MM.1S (cell line): ENCODE measurements at regions not wholly inside any gene's neighbourhood (a gene's known extent, or its start where the extent isn't known, plus 50 kb on each side); places are given as distances from the start of the nearest gene placed in this dataset.

Source experiments
- DNase-seq: peaks from one replicate; pipeline ENCODE4 v3.0.0-alpha.2; 2015
- H2AFZ ChIP-seq: fragments of 300-600 bp; sonication (generic); 2 replicates; pipeline ENCODE4 v1.6.0; 2016; ENCODE audit warnings: antibody characterized with exemption, low read length
- H3F3A ChIP-seq: fragments of 300-600 bp; sonication (generic); 2 replicates; pipeline ENCODE4 v1.6.1; 2016; ENCODE audit warnings: mild to moderate bottlenecking, antibody characterized with exemption, low read length, moderate library complexity, mixed read lengths; ENCODE audit not compliant: insufficient read depth
- H3K27ac ChIP-seq: fragments of 300-600 bp; sonication (generic); 2 replicates; pipeline ENCODE4 v1.5.1; 2016; ENCODE audit warnings: mild to moderate bottlenecking, low read length
- H3K27me3 ChIP-seq: fragments of 300-600 bp; sonication (generic); replicated peaks from 2 replicates; pipeline ENCODE4 v1.6.0; 2016; ENCODE audit warnings: low read length; ENCODE audit not compliant: insufficient read depth
- H3K36me3 ChIP-seq: fragments of 300-600 bp; sonication (generic); replicated peaks from 2 replicates; pipeline ENCODE4 v1.6.1; 2016; ENCODE audit warnings: mild to moderate bottlenecking, low read length, mixed read lengths; ENCODE audit not compliant: insufficient read depth
- H3K4me1 ChIP-seq: fragments of 300-600 bp; sonication (generic); 2 replicates; pipeline ENCODE4 v1.6.1; 2016; ENCODE audit warnings: low read length, mixed read lengths
- H3K4me2 ChIP-seq: fragments of 300-600 bp; sonication (generic); 2 replicates; pipeline ENCODE4 v1.6.0; 2016; ENCODE audit warnings: low read depth, low read length
- H3K4me3 ChIP-seq: fragments of 300-600 bp; sonication (generic); 2 replicates; pipeline ENCODE4 v1.5.1; 2016; ENCODE audit warnings: low read length, mixed read lengths
- H3K79me2 ChIP-seq: fragments of 300-600 bp; sonication (generic); 2 replicates; pipeline ENCODE4 v1.6.1; 2016; ENCODE audit warnings: mixed run types, low read length, mixed read lengths
- H3K9ac ChIP-seq: fragments of 300-600 bp; sonication (generic); 2 replicates; pipeline ENCODE4 v1.6.1; 2016; ENCODE audit warnings: low read length, mixed read lengths
- H3K9me2 ChIP-seq: fragments of 300-600 bp; sonication (generic); replicated peaks from 2 replicates; pipeline ENCODE4 v1.6.1; 2016; ENCODE audit warnings: mild to moderate bottlenecking, low read length, mixed read lengths; ENCODE audit not compliant: insufficient read depth
- H3K9me3 ChIP-seq: fragments of 300-600 bp; sonication (generic); replicated peaks from 2 replicates; pipeline ENCODE4 v1.6.1; 2016; ENCODE audit warnings: mild to moderate bottlenecking, low read length, mixed read lengths; ENCODE audit not compliant: insufficient read depth
- H4K20me1 ChIP-seq: fragments of 300-600 bp; sonication (generic); 2 replicates; pipeline ENCODE4 v1.6.1; 2016; ENCODE audit warnings: mild to moderate bottlenecking, low read length, moderate library complexity, mixed read lengths; ENCODE audit not compliant: insufficient read depth
- CTCF ChIP-seq: fragments of 300-600 bp; sonication (generic); IDR thresholded peaks from 2 replicates; pipeline ENCODE4 v1.5.1; 2016; ENCODE audit warnings: antibody characterized with exemption, low read length, mixed read lengths
- EZH2 ChIP-seq: fragments of 300-600 bp; sonication (generic); optimal IDR thresholded peaks from 2 replicates; pipeline ENCODE3; 2017; ENCODE audit warnings: low read depth, mild to moderate bottlenecking, antibody characterized with exemption, low read length, mixed read lengths
- EZH2phosphoT487 ChIP-seq: fragments of 300-600 bp; sonication (generic); IDR thresholded peaks from 2 replicates; pipeline ENCODE4 v1.6.1; 2018; ENCODE audit warnings: antibody characterized with exemption, low read length

- no peaks in the 10 kb centered on the region for H3F3A ChIP-seq
- H3K36me3 ChIP-seq = no peaks in the 10 kb centered on the region
- TF ChIP-seq CTCF = no peak
- no peak for TF ChIP-seq EZH2
- no peak for TF ChIP-seq EZH2phosphoT487
- H3K9me3 ChIP-seq = no peaks in the 10 kb centered on the region
- no peaks in the 10 kb centered on the region for H3K4me1 ChIP-seq
- DNase-seq = no peak
- H3K27me3 ChIP-seq = no peaks in the 10 kb centered on the region
- H2AFZ ChIP-seq = no peak overlapping the region
- H3K79me2 ChIP-seq = no peaks in the 10 kb centered on the region
- H3K9ac ChIP-seq = no peak overlapping the region
- H3K27ac ChIP-seq = no peak overlapping the region
- no peak overlapping the region for H3K4me2 ChIP-seq
- no peaks in the 10 kb centered on the region for H4K20me1 ChIP-seq
- no peak overlapping the region for H3K4me3 ChIP-seq
- H3K9me2 ChIP-seq = no peaks in the 10 kb centered on the region
Observed at GRCh38 chr6:104656235-104656634, 203.5 kb downstream of the HACE1 start.

- H3K9me2 ChIP-seq = no peaks in the 10 kb centered on the region
- H3F3A ChIP-seq = no peaks in the 10 kb centered on the region
- H3K27ac ChIP-seq = no peak overlapping the region
- no peaks in the 10 kb centered on the region for H3K4me1 ChIP-seq
- H3K9ac ChIP-seq = no peak overlapping the region
- H3K9me3 ChIP-seq = no peaks in the 10 kb centered on the region
- H3K4me2 ChIP-seq = no peak overlapping the region
- no peak overlapping the region for H3K4me3 ChIP-seq
- H4K20me1 ChIP-seq = no peaks in the 10 kb centered on the region
- no peaks in the 10 kb centered on the region for H3K27me3 ChIP-seq
- no peak for DNase-seq
- H2AFZ ChIP-seq = no peak overlapping the region
- no peak for TF ChIP-seq EZH2phosphoT487
- TF ChIP-seq EZH2 = no peak
- TF ChIP-seq CTCF = no peak
- H3K79me2 ChIP-seq = no peaks in the 10 kb centered on the region
- no peaks in the 10 kb centered on the region for H3K36me3 ChIP-seq
Observed at GRCh38 chr6:104653781-104654180, 205.9 kb downstream of the HACE1 start.

GRCh38 chr6:104648347-104648746 lies 211.4 kb downstream of the HACE1 start:
- H3K9ac ChIP-seq = no peak overlapping the region
- H3K79me2 ChIP-seq = no peaks in the 10 kb centered on the region
- H3K9me3 ChIP-seq = no peaks in the 10 kb centered on the region

More at GRCh38 chr6:104648347-104648746, 211.4 kb downstream of the HACE1 start:
- H3F3A ChIP-seq = no peaks in the 10 kb centered on the region
- no peak overlapping the region for H3K27ac ChIP-seq
- no peaks in the 10 kb centered on the region for H4K20me1 ChIP-seq
- no peak overlapping the region for H2AFZ ChIP-seq
- H3K36me3 ChIP-seq = no peaks in the 10 kb centered on the region
- H3K27me3 ChIP-seq = no peaks in the 10 kb centered on the region
- no peak overlapping the region for H3K4me3 ChIP-seq
- no peaks in the 10 kb centered on the region for H3K9me2 ChIP-seq
- no peaks in the 10 kb centered on the region for H3K4me1 ChIP-seq
- TF ChIP-seq EZH2phosphoT487 (no peak), CTCF (no peak), EZH2 (no peak)
- H3K4me2 ChIP-seq = no peak overlapping the region
- no peak for DNase-seq
